GM12878 (cell line): ENCODE measurements at regions not wholly inside any gene's neighbourhood (a gene's known extent, or its start where the extent isn't known, plus 50 kb on each side); places are given as distances from the start of the nearest gene placed in this dataset.

Source experiments
- CBX5 ChIP-seq: sonication (generic); IDR thresholded peaks from 2 replicates; pipeline ENCODE4 v1.6.1; 2016; ENCODE audit warnings: low read depth, moderate library complexity, mild to moderate bottlenecking, inconsistent platforms
- CHD1 ChIP-seq: IDR thresholded peaks from 2 replicates; pipeline ENCODE4 v1.6.1; 2012; ENCODE audit warnings: low read depth, low read length, improper control_type of control experiment
- CHD2 ChIP-seq: IDR thresholded peaks from 2 replicates; pipeline ENCODE4 v1.6.1; 2011; ENCODE audit warnings: low read depth, low read length, improper control_type of control experiment, borderline replicate concordance
- GATAD2B ChIP-seq: fragments of 450-650 bp; conservative IDR thresholded peaks from 2 replicates; pipeline ENCODE4 v1.6.1; 2017; ENCODE audit warnings: low read depth, mild to moderate bottlenecking, moderate library complexity
- NR2C1 ChIP-seq: fragments of 450-650 bp; IDR thresholded peaks from 2 replicates; pipeline ENCODE4 v1.6.1; 2017; ENCODE audit warnings: antibody characterized with exemption, mild to moderate bottlenecking, moderate library complexity
- NRF1 ChIP-seq: conservative IDR thresholded peaks from 2 replicates; pipeline ENCODE4 v1.6.1; 2011; ENCODE audit warnings: mild to moderate bottlenecking, low read depth, low read length, improper control_type of control experiment
- PKNOX1 ChIP-seq: fragments of 450-650 bp; IDR thresholded peaks from 2 replicates; pipeline ENCODE4 v1.6.1; 2016; ENCODE audit warnings: mild to moderate bottlenecking
- SKIL ChIP-seq: fragments of 450-650 bp; IDR thresholded peaks from 2 replicates; pipeline ENCODE4 v1.6.1; 2017; ENCODE audit warnings: mild to moderate bottlenecking, low read depth, inconsistent platforms; ENCODE audit not compliant: poor library complexity, severe bottlenecking
- ZBTB40 ChIP-seq: fragments of 450-650 bp; IDR thresholded peaks from 2 replicates; pipeline ENCODE4 v1.6.1; 2016; ENCODE audit warnings: mild to moderate bottlenecking, moderate library complexity, borderline replicate concordance

GRCh38 chr18:13984080-13984479 is 68.7 kb upstream of the MC2R start (continued):
- TF ChIP-seq SKIL = no peak
- no peak for TF ChIP-seq ZBTB40
- TF ChIP-seq CHD2 = no peak
- no peak for TF ChIP-seq CBX5
- no peak for TF ChIP-seq GATAD2B
- TF ChIP-seq CHD1 = no peak
- no peak for TF ChIP-seq NRF1
- TF ChIP-seq PKNOX1 = no peak
- no peak for TF ChIP-seq NR2C1
- TF ChIP-seq, all 136 proteins: peak for 0
